IMR-90 (cell line): ENCODE measurements at regions not wholly inside any gene's neighbourhood (a gene's known extent, or its start where the extent isn't known, plus 50 kb on each side); places are given as distances from the start of the nearest gene placed in this dataset.

Source experiments
- ATAC-seq: fragments of 200-7000 bp; cut with Tn5 transposase; 2 replicates; pipeline ENCODE4 v1.9.1; 2020; ENCODE audit warnings: low read depth, mild to moderate bottlenecking, moderate library complexity
- BruUV-seq: library from RNA; stranded (reverse); fragments of 400-500 nt; replicated peaks from 2 replicates; lab custom pipeline; 2021; lab: Mats Ljungman, UMichigan
- CTCF ChIA-PET: fragments of 300-600 bp; formaldehyde crosslinking; extraction: SDS; loops from one replicate; lab custom pipeline; 2021; ENCODE audit warnings: antibody characterized with exemption; lab: Yijun Ruan, JAX
- POLR2A ChIA-PET: fragments of 300-600 bp; sonication (Branson Sonifier 250); formaldehyde crosslinking; loops from one replicate; lab custom pipeline; 2022; ENCODE audit warnings: antibody characterized with exemption; ENCODE audit not compliant: unreplicated experiment; lab: Charles Lee
- DNase-seq: peaks from one replicate; pipeline ENCODE4 v3.0.0; 2013
- H2AFZ ChIP-seq: replicated peaks from 2 replicates; pipeline ENCODE3; 2013; ENCODE audit warnings: low read length, mild to moderate bottlenecking; ENCODE audit not compliant: poor library complexity
- H2AK5ac ChIP-seq: 2 replicates; pipeline ENCODE4 v1.6.1; 2013; ENCODE audit warnings: low read depth, low read length, inconsistent platforms
- H2AK9ac ChIP-seq: replicated peaks from 2 replicates; pipeline ENCODE3; 2013; ENCODE audit warnings: mild to moderate bottlenecking, low read depth, low read length, moderate library complexity; ENCODE audit not compliant: poor library complexity
- H2BK120ac ChIP-seq: 2 replicates; pipeline ENCODE4 v1.6.1; 2013; ENCODE audit warnings: low read depth, low read length, inconsistent platforms
- H2BK15ac ChIP-seq: 3 replicates; pipeline ENCODE4 v1.6.1; 2013; ENCODE audit warnings: low read depth, low read length, inconsistent platforms
- H2BK20ac ChIP-seq: 2 replicates; pipeline ENCODE4 v1.6.1; 2013; ENCODE audit warnings: low read depth, mild to moderate bottlenecking, inconsistent platforms, low read length, moderate library complexity
- H2BK5ac ChIP-seq: 2 replicates; pipeline ENCODE4 v1.6.1; 2013; ENCODE audit warnings: mild to moderate bottlenecking, low read depth, low read length, inconsistent platforms; ENCODE audit not compliant: poor library complexity, severe bottlenecking
- H3K14ac ChIP-seq: replicated peaks from 2 replicates; pipeline ENCODE4 v1.6.1; 2013; ENCODE audit warnings: low read depth, low read length, inconsistent platforms
- H3K18ac ChIP-seq: 2 replicates; pipeline ENCODE4 v1.6.1; 2013; ENCODE audit warnings: low read depth, low read length, control low read depth
- H3K23ac ChIP-seq: 2 replicates; pipeline ENCODE4 v1.6.1; 2013; ENCODE audit warnings: low read depth, low read length, inconsistent platforms
- H3K27ac ChIP-seq: 2 replicates; pipeline ENCODE4 v1.5.1; 2013; ENCODE audit warnings: mild to moderate bottlenecking, control low read depth, low read length; ENCODE audit not compliant: insufficient read depth
- H3K27me3 ChIP-seq: 2 replicates; pipeline ENCODE4 v1.6.1; 2013; ENCODE audit warnings: low read length; ENCODE audit not compliant: control insufficient read depth, insufficient read depth
- H3K36me3 ChIP-seq: 2 replicates; pipeline ENCODE4 v1.6.1; 2013; ENCODE audit warnings: low read length, mixed read lengths; ENCODE audit not compliant: control insufficient read depth, insufficient read depth
- H3K4ac ChIP-seq: 2 replicates; pipeline ENCODE4 v1.6.1; 2013; ENCODE audit warnings: low read depth, low read length, inconsistent platforms
- H3K4me1 ChIP-seq: 2 replicates; pipeline ENCODE4 v1.6.1; 2013; ENCODE audit warnings: low read length, mixed read lengths; ENCODE audit not compliant: control insufficient read depth, insufficient read depth
- H3K4me2 ChIP-seq: 2 replicates; pipeline ENCODE4 v1.6.1; 2013; ENCODE audit warnings: low read depth, mild to moderate bottlenecking, control low read depth, low read length, moderate library complexity
- H3K4me3 ChIP-seq: 2 replicates; pipeline ENCODE4 v1.5.1; 2013; ENCODE audit warnings: low read depth, mild to moderate bottlenecking, control low read depth, low read length, moderate library complexity; ENCODE audit not compliant: insufficient read depth
- H3K56ac ChIP-seq: 2 replicates; pipeline ENCODE4 v1.6.1; 2013; ENCODE audit warnings: low read length, inconsistent platforms; ENCODE audit not compliant: insufficient read depth; ENCODE audit errors: extremely low read depth
- H3K79me1 ChIP-seq, 2 experiments: 2 replicates each; pipeline ENCODE4 v1.6.1; 2013; ENCODE audit warnings: low read length in 2 of 2, inconsistent platforms in 1 of 2, low read depth in 1 of 2
- H3K9ac ChIP-seq: 2 replicates; pipeline ENCODE4 v1.6.1; 2013; ENCODE audit warnings: low read depth, low read length, control low read depth
- H3K9me1 ChIP-seq: 2 replicates; pipeline ENCODE4 v1.6.1; 2013; ENCODE audit warnings: low read length, inconsistent platforms; ENCODE audit not compliant: insufficient read depth
- H3K9me3 ChIP-seq: 2 replicates; pipeline ENCODE4 v1.6.1; 2013; ENCODE audit warnings: low read length; ENCODE audit not compliant: control insufficient read depth, insufficient read depth
- H4K20me1 ChIP-seq: 2 replicates; pipeline ENCODE4 v1.6.1; 2013; ENCODE audit warnings: low read length, inconsistent platforms; ENCODE audit not compliant: insufficient read depth
- H4K5ac ChIP-seq: 2 replicates; pipeline ENCODE4 v1.6.1; 2013; ENCODE audit warnings: mild to moderate bottlenecking, low read depth, low read length, control low read depth
- H4K8ac ChIP-seq, 2 experiments: 2 replicates each; pipeline ENCODE4 v1.6.1; 2013; ENCODE audit warnings: low read depth in 2 of 2, low read length in 2 of 2, control low read depth in 1 of 2, inconsistent platforms in 1 of 2
- H4K91ac ChIP-seq: 2 replicates; pipeline ENCODE4 v1.6.1; 2013; ENCODE audit warnings: low read depth, low read length, inconsistent platforms; ENCODE audit not compliant: insufficient read depth
- BHLHE40 ChIP-seq: fragments of 150-350 bp; IDR thresholded peaks from 2 replicates; pipeline ENCODE4 v1.6.1; 2016; ENCODE audit warnings: mild to moderate bottlenecking, low read depth, low read length
- CEBPB ChIP-seq: IDR thresholded peaks from 2 replicates; pipeline ENCODE4 v1.6.1; 2012; ENCODE audit warnings: low read depth, low read length, improper control_type of control experiment
- CHD1 ChIP-seq: IDR thresholded peaks from 2 replicates; pipeline ENCODE4 v1.6.1; 2012; ENCODE audit warnings: low read depth, low read length, improper control_type of control experiment
- CTCF ChIP-seq: conservative IDR thresholded peaks from 2 replicates; pipeline ENCODE4 v1.5.1; 2012; ENCODE audit warnings: mild to moderate bottlenecking, low read depth, low read length, improper control_type of control experiment
- FOS ChIP-seq: fragments of 150-350 bp; IDR thresholded peaks from 2 replicates; pipeline ENCODE4 v1.6.1; 2016; ENCODE audit warnings: low read depth, low read length
- MAFK ChIP-seq: IDR thresholded peaks from 2 replicates; pipeline ENCODE4 v1.6.1; 2012; ENCODE audit warnings: low read depth, low read length, improper control_type of control experiment
- MAZ ChIP-seq: IDR thresholded peaks from 2 replicates; pipeline ENCODE4 v1.6.1; 2012; ENCODE audit warnings: low read depth, mild to moderate bottlenecking, low read length, improper control_type of control experiment, moderate library complexity, borderline replicate concordance
- NFE2L2 ChIP-seq: fragments of 150-350 bp; IDR thresholded peaks from 2 replicates; pipeline ENCODE4 v1.6.1; 2016; ENCODE audit warnings: low read depth, mild to moderate bottlenecking, low read length
- POLR2A ChIP-seq: IDR thresholded peaks from 2 replicates; pipeline ENCODE4 v1.6.1; 2012; ENCODE audit warnings: mild to moderate bottlenecking, low read depth, low read length
- RCOR1 ChIP-seq: IDR thresholded peaks from 2 replicates; pipeline ENCODE4 v1.6.1; 2012; ENCODE audit warnings: mild to moderate bottlenecking, low read length, improper control_type of control experiment; ENCODE audit not compliant: insufficient replicate concordance
- RFX5 ChIP-seq: IDR thresholded peaks from 2 replicates; pipeline ENCODE4 v1.8.0; 2012; ENCODE audit warnings: low read depth, mild to moderate bottlenecking, low read length, moderate library complexity
- SMC3 ChIP-seq: fragments of 150-350 bp; IDR thresholded peaks from 2 replicates; pipeline ENCODE4 v1.6.1; 2016; ENCODE audit warnings: low read depth, mild to moderate bottlenecking, antibody characterized with exemption, low read length, moderate library complexity
- USF2 ChIP-seq: fragments of 150-350 bp; IDR thresholded peaks from 2 replicates; pipeline ENCODE4 v1.6.1; 2017; ENCODE audit warnings: mild to moderate bottlenecking, antibody characterized with exemption, low read length, low read depth
- WGBS, 2 experiments: methylation state at CpG; one replicate each; pipeline versions ENCODE4 v1.1.5 to v1.1.7; 2013; ENCODE audit warnings: missing lambda C conversion rate in 2 of 2; ENCODE audit not compliant: insufficient read length in 1 of 2; ENCODE audit errors: extremely low coverage in 2 of 2; 5-methylcytosine and 5-hydroxymethylcytosine counted together
- dilution Hi-C: fragments of 300-500 bp; cut with HindIII; formaldehyde crosslinking; loops from one replicate; pipeline ENCODE4 v1.14.3; 2018; ENCODE audit warnings: low sequenced_read_pairs; ENCODE audit not compliant: unreplicated experiment
- in situ Hi-C: fragments of 300-500 bp; cut with MboI; formaldehyde crosslinking; loops from 3 replicates; pipeline ENCODE4 v1.14.3; 2019; ENCODE audit warnings: low sequenced_read_pairs, inconsistent platforms, mixed read lengths
- intact Hi-C: fragments of 100-400 bp; cut with micrococcal nuclease; formaldehyde crosslinking; loops from 2 replicates; pipeline ENCODE4 v1.10.0; 2022

GRCh38 chr3:162354356-162354755 is 857.7 kb downstream of the OTOL1 start:
- Histone ChIP-seq H3K36me3 (no peaks in the 10 kb centered on the region), H3K56ac (no peak overlapping the region), H3K4me1 (peaks cover 4% of the 10 kb centered on the region), H3K27ac (no peak overlapping the region), H4K20me1 (no peaks in the 10 kb centered on the region), H4K91ac (no peak overlapping the region), H2BK20ac (no peak overlapping the region), H3K9ac (no peak overlapping the region), H2AK9ac (no peak overlapping the region), H3K14ac (no peak overlapping the region), H3K9me3 (no peaks in the 10 kb centered on the region), H2BK15ac (no peak overlapping the region), H3K4me3 (no peak overlapping the region), H2AFZ (no peak overlapping the region), H4K8ac (no peak overlapping the region), H3K18ac (no peak overlapping the region), H4K5ac (no peak overlapping the region), H3K4ac (no peak overlapping the region), H3K79me1 (no peaks in the 10 kb centered on the region), H2BK120ac (no peak overlapping the region), H2BK5ac (peak overlapping the region; percentile 85), H3K9me1 (peaks cover 5% of the 10 kb centered on the region), H3K23ac (no peak overlapping the region), H2AK5ac (no peak overlapping the region), H3K4me2 (0 out of 2 replicates have a peak overlapping the region, but pooled peaks have one; percentile 36), H3K27me3 (no peaks in the 10 kb centered on the region)
- ATAC-seq (peak; percentile 84), DNase-seq (peak; percentile 78)
- BruUV-seq = no TSS peak
- no CpG with 5 or more reads among the region's 1 CpG for WGBS, 2 experiments
- intact Hi-C loops (no loop called here), in situ Hi-C loops (no loop called here), dilution Hi-C loops (no loop called here)
- ChIA-PET CTCF (no interaction called here), POLR2A (no interaction called here)
- TF ChIP-seq CEBPB (no peak), FOS (no peak), RFX5 (no peak), SMC3 (no peak), MAZ (no peak), RCOR1 (no peak), POLR2A (no peak), NFE2L2 (no peak), CTCF (no peak), BHLHE40 (no peak), CHD1 (no peak), MAFK (no peak), USF2 (no peak)
